ENCODE measurements at regions not wholly inside any gene's neighbourhood (a gene's known extent, or its start where the extent isn't known, plus 50 kb on each side); places are given as distances from the start of the nearest gene placed in this dataset.

- TF ChIP-seq ESRRA (IDR thresholded peaks at IDR 0.05; ENCODE audit: borderline replicate concordance, low read length) (no peak), E2F6 (IDR thresholded peaks at IDR 0.05; ENCODE audit: borderline replicate concordance, low read depth) (no peak), CTCF (IDR thresholded peaks at IDR 0.05) (no peak), TFCP2L1 (CRISPR knock-in tag; IDR thresholded peaks at IDR 0.05) (no peak), MAFK (IDR thresholded peaks at IDR 0.05; ENCODE audit: partially characterized antibody) (no peak)
Observed at GRCh38 chr19:56983804-56984203, 136.0 kb upstream of the USP29 start.

All from A549 (cell line).